SH-SY5Y (cell line): ENCODE measurements at regions not wholly inside any gene's neighbourhood (a gene's known extent, or its start where the extent isn't known, plus 50 kb on each side); places are given as distances from the start of the nearest gene placed in this dataset.

ENCODE experiments used
- GATA2 ChIP-seq: IDR thresholded peaks from 2 replicates; pipeline ENCODE4 v1.6.1; 2011; ENCODE audit warnings: mild to moderate bottlenecking, low read depth, low read length
- GATA3 ChIP-seq: IDR thresholded peaks from 2 replicates; pipeline ENCODE4 v1.6.1; 2011; ENCODE audit warnings: low read depth, mild to moderate bottlenecking, low read length, moderate library complexity

GRCh38 chr3:72323773-72324172 is 524.5 kb downstream of the SHQ1 start:
- TF ChIP-seq GATA2 (no peak), GATA3 (no peak)
